H1 (cell line): ENCODE measurements at regions not wholly inside any gene's neighbourhood (a gene's known extent, or its start where the extent isn't known, plus 50 kb on each side); places are given as distances from the start of the nearest gene placed in this dataset.
A peak's percentile ranks its signal among the peaks of the same experiment; 100 is the strongest.

Source experiments
- CBX5 ChIP-seq: fragments of 300-800, 300-1000 bp; sonication (generic); IDR thresholded peaks from 2 replicates; pipeline ENCODE4 v1.7.1; 2016; ENCODE audit warnings: antibody characterized with exemption, low read length, low read depth
- HDAC6 ChIP-seq: IDR thresholded peaks from one replicate; pipeline ENCODE4 v1.7.1; 2012; ENCODE audit warnings: low read depth, mild to moderate bottlenecking, inconsistent platforms, low read length, moderate library complexity
- JUND ChIP-seq: IDR thresholded peaks from 2 replicates; pipeline ENCODE4 v1.6.1; 2011; ENCODE audit warnings: mild to moderate bottlenecking, improper control_type of control experiment, low read length
- SIN3A ChIP-seq, 2 experiments: IDR thresholded peaks in 1 of 2; conservative IDR thresholded peaks in 1 of 2; 2 replicates each; pipeline ENCODE4 v1.6.1; 2011 to 2012; ENCODE audit warnings: low read length in 2 of 2, improper control_type of control experiment in 1 of 2, low read depth in 1 of 2, mild to moderate bottlenecking in 1 of 2
- TAF7 ChIP-seq: optimal IDR thresholded peaks from 2 replicates; pipeline ENCODE3; 2011; ENCODE audit warnings: low read depth, mild to moderate bottlenecking, inconsistent platforms, low read length, moderate library complexity, borderline replicate concordance

DNA sequence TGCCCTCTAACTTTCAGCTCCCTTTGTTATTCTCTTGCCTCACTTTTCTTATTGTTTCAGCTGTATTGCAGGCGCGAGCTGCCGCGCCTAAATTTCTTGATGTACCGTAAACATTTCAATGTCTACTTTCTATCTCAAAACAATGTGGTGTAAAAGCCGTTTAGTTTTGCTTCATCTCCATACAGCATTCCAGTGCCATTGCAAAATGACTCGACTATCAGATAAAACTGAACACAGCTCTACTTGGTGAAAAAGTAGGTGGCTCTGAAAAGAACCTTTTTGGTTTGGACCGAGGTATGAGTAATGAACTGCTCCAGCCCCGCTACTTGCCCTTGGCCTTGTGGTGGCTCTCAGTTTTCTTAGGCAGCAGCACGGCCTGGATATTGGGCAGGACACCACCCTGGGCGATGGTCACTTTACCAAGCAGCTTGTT lies 74.6 kb downstream of the OR2B2 start:
- TF ChIP-seq SIN3A (conservative IDR thresholded peaks at IDR 0.05 in 1 of 2, IDR thresholded peaks at IDR 0.05 in 1 of 2; ENCODE audit: low read depth in 1 of 2, low read length in 2 of 2): 0 out of 4 replicates have a peak, but pooled peaks of 1 of the 2 experiments have one; percentile 10
- TF ChIP-seq CBX5: no peak
- TF ChIP-seq TAF7: no peak
- TF ChIP-seq HDAC6: no peak
- TF ChIP-seq JUND: no peak
